ENCODE measurements at regions not wholly inside any gene's neighbourhood (a gene's known extent, or its start where the extent isn't known, plus 50 kb on each side); places are given as distances from the start of the nearest gene placed in this dataset.

DNA sequence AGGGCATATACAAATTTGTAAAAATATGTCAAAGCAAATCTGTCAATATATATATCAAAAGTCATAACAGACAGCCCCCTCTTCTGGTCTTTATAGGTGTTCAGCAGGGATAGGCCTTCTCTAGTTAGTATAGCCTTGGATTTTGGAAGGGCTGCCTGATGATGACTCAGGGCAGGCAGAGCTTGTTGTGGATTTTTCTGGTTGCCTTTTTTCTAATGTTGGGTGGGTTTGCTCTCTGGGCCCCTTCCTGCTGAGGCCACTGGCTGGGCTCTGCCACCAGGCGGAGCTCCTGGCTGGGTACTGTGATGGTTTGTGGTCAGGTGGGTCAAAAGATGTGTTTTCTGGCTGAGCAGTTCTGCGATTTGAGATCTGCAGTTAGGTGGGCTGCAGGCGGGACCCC, 294.2 kb downstream of the GRIA2 start:
- DNase-seq: no peak
- H3K4me3 ChIP-seq: no peak overlapping the region
- WGBS, 5 donors: 65 to 88% (median 70%) methylated on average over 2 to 3 of the region's 3 CpGs
- TF ChIP-seq, protein P1, sequence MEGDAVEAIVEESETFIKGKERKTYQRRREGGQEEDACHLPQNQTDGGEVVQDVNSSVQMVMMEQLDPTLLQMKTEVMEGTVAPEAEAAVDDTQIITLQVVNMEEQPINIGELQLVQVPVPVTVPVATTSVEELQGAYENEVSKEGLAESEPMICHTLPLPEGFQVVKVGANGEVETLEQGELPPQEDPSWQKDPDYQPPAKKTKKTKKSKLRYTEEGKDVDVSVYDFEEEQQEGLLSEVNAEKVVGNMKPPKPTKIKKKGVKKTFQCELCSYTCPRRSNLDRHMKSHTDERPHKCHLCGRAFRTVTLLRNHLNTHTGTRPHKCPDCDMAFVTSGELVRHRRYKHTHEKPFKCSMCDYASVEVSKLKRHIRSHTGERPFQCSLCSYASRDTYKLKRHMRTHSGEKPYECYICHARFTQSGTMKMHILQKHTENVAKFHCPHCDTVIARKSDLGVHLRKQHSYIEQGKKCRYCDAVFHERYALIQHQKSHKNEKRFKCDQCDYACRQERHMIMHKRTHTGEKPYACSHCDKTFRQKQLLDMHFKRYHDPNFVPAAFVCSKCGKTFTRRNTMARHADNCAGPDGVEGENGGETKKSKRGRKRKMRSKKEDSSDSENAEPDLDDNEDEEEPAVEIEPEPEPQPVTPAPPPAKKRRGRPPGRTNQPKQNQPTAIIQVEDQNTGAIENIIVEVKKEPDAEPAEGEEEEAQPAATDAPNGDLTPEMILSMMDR (IDR thresholded peaks at IDR 0.05 in 8 of 11, conservative IDR thresholded peaks at IDR 0.05 in 3 of 11): no peak
- TF ChIP-seq POLR2A (IDR thresholded peaks at IDR 0.05) (no peak), POLR2AphosphoS5 (IDR thresholded peaks at IDR 0.05) (no peak)
- H3K36me3 ChIP-seq: no peaks in the 10 kb centered on the region
- intact Hi-C loops (cut with DNase I; ENCODE audit: low total_unique reads): no loop called here
- H3K9me3 ChIP-seq: peaks cover 0 to 4% (median 0%) of the 10 kb centered on the region in 8 donors
- no peaks in the 10 kb centered on the region for H3K4me1 ChIP-seq
- no peak overlapping the region for H3K27ac ChIP-seq
- no peaks in the 10 kb centered on the region for H3K27me3 ChIP-seq (replicated peaks in 1 of 7)

DNA sequence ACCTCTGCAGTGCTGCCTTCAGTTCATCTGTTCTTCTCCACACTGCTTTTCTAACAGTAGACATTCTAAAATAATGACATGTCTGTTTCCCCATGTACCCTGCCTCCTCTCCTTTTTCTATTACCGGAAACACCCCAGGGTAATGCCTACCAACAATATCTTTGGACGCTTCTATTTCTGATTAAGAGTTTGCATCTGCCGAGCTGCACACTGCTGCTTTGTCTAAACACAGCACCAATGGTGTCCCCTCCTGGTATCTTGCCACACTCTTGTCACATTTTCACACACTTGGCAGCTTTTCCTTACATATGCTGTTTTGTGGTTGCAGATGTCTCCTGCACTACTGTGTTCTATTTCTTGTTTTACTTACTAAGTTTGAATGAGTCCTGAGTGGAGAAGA, 288.8 kb downstream of the GRIA2 start:
- TF ChIP-seq, protein P1 (IDR thresholded peaks at IDR 0.05 in 8 of 11, conservative IDR thresholded peaks at IDR 0.05 in 3 of 11): no peak
- no peak for TF ChIP-seq POLR2A (IDR thresholded peaks at IDR 0.05)
- no peak for TF ChIP-seq POLR2AphosphoS5 (IDR thresholded peaks at IDR 0.05)
- Histone ChIP-seq H3K27ac (no peak overlapping the region), H3K4me3 (no peak overlapping the region)

DNA sequence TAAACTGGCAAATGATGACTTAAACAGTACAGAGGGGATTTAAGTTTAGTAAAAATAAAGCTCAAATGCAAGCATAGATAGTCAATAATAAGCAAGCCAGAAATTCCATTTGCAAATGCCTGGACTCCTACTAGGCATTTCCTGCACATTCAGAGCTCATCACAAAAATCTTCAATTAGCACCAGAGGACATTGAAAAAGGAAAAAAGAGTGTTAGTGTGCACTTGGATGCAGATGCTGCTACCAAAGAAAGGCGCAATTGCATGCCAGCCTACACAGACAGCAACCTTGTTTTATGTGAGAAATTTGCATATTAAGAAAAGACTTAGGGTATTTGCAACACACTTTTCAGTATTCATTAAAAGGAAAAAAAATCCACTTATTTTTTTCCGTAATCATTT, 282.1 kb downstream of the GRIA2 start:
- DNase-seq: no peak
- WGBS, 5 donors: 91 to 95% (median 94%) methylated on average over 2 of the region's 2 CpGs
- H3K4me3 ChIP-seq: no peak overlapping the region
- no peaks in the 10 kb centered on the region for H3K27me3 ChIP-seq (replicated peaks in 1 of 7)
- intact Hi-C loops (cut with DNase I; ENCODE audit: low total_unique reads): no loop called here
- no peaks in the 10 kb centered on the region for H3K9me3 ChIP-seq
- TF ChIP-seq, protein P1 (IDR thresholded peaks at IDR 0.05 in 8 of 11, conservative IDR thresholded peaks at IDR 0.05 in 3 of 11): no peak
- TF ChIP-seq POLR2AphosphoS5 (IDR thresholded peaks at IDR 0.05) (no peak), POLR2A (IDR thresholded peaks at IDR 0.05) (no peak)
- no peaks in the 10 kb centered on the region for H3K4me1 ChIP-seq
- no peak overlapping the region for H3K27ac ChIP-seq
- no peaks in the 10 kb centered on the region for H3K36me3 ChIP-seq

More for the DNA sequence above, 288.8 kb downstream of the GRIA2 start:
- no peaks in the 10 kb centered on the region for H3K9me3 ChIP-seq
- WGBS, 5 donors: 69 to 83% (median 71%) methylated on average over 3 of the region's 3 CpGs
- no peak for DNase-seq
- H3K27me3 ChIP-seq (replicated peaks in 1 of 7): no peaks in the 10 kb centered on the region
- no peaks in the 10 kb centered on the region for H3K4me1 ChIP-seq
- H3K36me3 ChIP-seq: no peaks in the 10 kb centered on the region
- intact Hi-C loops (cut with DNase I; ENCODE audit: low total_unique reads): no loop called here

DNA sequence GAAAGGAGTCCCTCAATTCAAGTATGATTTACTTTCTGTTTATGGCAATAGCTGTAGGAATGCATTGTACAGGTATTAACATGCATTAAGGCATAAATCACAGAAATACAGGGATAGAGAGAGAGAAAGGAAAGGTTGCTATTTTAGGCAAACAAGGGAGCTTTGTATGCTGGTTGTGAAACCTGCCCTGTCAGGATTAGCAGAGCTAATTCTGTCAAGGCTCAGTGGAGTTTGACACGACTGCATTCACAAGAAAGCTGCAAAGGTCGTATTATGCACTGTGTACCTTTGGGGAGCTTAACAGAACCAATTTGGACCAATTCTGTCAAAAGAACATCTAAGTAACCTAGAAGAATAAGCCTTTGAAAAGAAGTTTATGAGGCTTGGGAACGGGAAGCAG, 239.3 kb downstream of the GRIA2 start:
- WGBS, 5 donors: 59 to 66% (median 63%) methylated on average over 3 of the region's 3 CpGs
- H3K36me3 ChIP-seq: no peaks in the 10 kb centered on the region
- H3K27ac ChIP-seq: no peak overlapping the region
- no peak for DNase-seq
- no peak overlapping the region for H3K4me3 ChIP-seq
- H3K9me3 ChIP-seq: peaks cover 0 to 13% (median 5%) of the 10 kb centered on the region in 8 donors
- no peak for TF ChIP-seq POLR2A (IDR thresholded peaks at IDR 0.05)
- TF ChIP-seq, protein P1 (IDR thresholded peaks at IDR 0.05 in 8 of 11, conservative IDR thresholded peaks at IDR 0.05 in 3 of 11): no peak
- no peak for TF ChIP-seq POLR2AphosphoS5 (IDR thresholded peaks at IDR 0.05)
- no peaks in the 10 kb centered on the region for H3K27me3 ChIP-seq (replicated peaks in 1 of 7)
- intact Hi-C loops (cut with DNase I; ENCODE audit: low total_unique reads): no loop called here
- H3K4me1 ChIP-seq: no peaks in the 10 kb centered on the region

Data from spleen (tissue), 11 donors.